HuH-7.5 (cell line): ENCODE measurements at regions not wholly inside any gene's neighbourhood (a gene's known extent, or its start where the extent isn't known, plus 50 kb on each side); places are given as distances from the start of the nearest gene placed in this dataset.
"Not testable (repeated sequence)": the region's sequence is repeated elsewhere in the genome, so short reads cannot be mapped to it uniquely, and the experiment has no call there.

Experiments used
- DNase-seq: peaks from one replicate; pipeline ENCODE4 v3.0.0; 2011; ENCODE audit warnings: low spot score

DNA sequence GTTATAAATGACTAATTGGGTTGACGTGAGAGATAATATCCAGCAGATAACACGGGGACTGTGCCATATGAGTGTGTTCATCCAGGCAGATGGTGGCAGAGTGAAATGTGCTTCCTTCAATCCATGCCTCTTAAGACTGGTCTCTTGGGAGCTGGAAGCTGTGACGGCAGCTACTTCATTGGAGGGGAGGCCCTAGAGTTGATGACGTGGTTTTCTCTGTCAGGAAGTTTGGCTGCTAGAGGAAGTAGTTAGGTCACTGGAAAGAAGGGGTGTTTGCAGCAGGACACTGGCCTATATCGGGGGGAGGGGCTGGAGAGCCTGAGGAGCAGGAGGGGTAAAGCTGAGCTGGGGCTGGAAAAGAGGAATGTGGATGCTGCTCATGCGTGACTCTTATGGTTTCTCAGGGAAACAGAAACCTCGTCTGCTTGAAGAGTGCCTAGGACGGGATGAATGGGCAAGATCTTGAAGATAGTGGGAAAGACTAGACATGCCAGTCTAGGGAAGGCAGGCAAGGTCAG is 3051.6 kb downstream of the RPIA start:
- not testable (repeated sequence) for DNase-seq

DNA sequence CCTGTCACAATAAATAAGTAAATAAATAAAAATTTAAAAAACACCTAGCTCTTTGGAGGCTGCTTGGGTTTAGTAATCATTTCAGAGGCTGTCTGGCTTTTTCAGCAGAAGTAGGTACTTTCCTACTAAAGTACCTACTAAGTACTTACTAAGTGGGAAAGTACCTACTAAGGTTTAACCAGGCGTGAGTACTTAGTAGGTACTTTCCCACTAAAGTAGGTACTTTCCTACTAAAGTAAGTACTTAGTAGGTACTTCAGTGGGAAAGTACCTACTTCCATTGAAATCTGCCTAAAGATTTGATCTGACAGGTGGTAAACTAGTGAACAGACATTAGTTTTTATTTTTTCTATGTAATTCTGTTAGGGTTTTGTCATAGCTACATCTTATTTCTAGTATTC is 3052.4 kb downstream of the RPIA start:
- not testable (repeated sequence) for DNase-seq

DNA sequence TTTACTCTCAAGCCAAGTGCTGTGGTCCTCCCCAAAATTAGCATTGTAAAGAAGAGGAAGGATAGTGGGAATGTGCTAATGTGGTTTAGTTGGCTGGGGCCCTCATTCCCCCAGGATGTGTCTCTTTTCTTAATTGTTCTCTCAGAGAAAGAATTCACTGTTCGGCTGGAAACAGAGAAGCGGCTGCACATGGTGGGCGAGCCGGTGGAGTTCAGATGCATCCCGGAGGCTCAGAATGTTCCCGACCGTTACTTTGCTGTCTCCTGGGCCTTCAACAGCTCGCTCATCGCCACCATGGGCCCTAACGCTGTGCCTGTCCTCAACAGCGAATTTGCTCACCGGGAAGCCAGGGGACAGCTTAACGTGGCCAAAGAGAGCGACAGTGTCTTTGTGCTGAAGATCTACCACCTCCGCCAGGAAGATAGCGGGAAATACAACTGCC is 3053.2 kb downstream of the RPIA start:
- not testable (repeated sequence) for DNase-seq

DNA sequence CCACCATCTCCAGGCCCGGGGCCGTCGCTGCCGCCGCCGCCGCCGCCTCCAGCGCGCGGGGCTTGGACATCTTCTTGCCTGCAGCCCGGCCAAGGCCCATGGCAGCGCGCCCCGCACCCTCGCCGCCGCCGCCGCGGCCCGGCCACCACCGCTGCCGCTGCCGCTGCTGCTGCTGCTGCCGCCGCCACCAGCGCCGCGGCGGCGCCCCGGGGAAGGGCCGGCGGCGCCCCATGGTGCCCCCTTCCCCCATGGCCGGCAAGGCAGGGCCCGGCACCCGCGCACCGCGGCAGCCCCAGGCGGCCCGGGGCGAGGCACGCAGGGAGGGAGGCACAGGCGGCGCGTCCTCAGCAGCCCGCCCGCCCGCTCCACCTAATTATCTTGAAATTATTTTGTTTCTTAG is 3057.4 kb downstream of the RPIA start:
- no peak for DNase-seq

DNA sequence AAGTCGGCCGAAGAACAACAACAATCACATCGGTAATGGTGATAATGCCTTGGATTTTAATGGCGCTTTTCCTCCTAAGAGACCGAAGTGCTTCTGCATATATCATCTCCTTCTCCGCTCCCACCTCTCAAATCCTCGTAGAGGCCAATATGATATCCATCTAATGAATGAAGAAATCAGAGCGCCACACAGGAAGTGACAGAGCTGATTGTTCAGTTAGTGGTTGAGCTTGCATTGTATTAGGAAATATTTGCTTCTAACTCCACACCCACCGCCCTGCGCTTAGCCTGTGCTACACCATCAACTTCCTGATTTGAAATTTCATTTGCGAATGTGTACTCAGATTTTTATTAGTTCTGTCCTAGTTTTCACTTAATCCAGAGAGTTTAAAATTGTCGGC is 3058.2 kb downstream of the RPIA start:
- not testable (repeated sequence) for DNase-seq

DNA sequence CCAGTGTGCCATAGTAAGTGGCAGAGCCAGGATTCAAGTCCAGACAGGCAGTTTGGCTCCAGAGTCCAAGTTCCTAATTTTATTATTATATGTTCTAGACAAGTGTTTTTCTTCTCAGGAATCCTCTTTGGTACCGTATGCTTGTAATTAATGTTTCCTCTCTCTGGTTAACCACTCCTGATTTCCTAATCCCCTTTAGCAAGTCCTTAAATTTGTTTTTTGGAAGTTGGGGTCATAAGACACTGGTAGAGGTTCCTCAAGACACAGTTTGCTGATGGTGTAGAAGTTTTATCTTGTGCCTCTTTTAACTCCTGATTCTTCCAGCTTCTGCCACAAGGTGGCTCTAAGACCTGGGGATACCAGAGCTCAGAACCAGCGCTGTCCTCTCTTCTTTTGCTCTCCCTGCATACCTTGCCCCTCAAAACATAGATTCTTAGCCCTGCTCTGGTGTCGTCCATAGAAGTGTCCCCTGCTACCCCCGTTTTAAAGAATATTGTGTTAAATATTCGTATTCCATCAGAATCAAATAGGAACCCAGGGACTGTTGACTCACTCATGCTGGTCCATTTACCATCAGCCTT is 3068.0 kb downstream of the RPIA start:
- DNase-seq, result not testable (repeated sequence)

DNA sequence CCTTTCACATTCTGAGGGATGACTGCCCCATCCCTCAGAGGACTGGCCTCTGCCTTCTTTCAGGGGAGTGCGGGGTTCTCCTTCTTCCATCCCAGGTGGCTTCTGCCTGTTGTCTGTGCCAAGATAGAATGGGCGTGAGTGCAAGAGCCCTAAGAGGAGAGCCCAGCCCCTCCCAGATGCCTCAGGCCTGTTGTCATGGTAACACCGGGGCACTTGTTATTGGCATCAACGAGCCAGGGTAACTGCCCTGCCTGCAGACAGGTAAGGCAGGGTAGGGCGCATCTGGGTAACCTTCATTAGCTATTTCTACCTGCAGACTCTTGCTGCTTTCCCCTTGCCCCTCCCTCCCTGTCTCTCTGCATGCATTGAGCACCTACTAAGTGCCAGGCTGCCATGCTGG is 3069.2 kb downstream of the RPIA start:
- DNase-seq, result not testable (repeated sequence)

DNA sequence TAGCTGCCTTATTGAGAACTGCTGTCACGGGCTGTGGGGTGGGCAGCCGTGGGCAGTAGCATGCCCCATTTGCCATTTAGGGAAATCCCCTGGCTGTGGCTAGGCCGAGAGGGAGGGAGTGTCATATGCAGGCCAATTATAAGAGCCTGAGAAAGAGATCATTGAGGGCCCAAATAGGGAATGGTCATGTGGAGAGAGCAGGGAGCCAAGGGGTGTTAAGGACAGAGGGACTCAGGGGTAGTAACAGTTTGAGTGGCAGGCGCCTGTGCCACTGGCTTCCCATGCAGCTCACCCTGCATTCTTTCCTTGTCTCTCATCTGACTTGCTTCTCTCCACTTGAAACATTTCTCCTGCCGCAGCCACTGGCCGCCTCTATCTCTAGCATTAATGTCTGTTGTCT is 3070.8 kb downstream of the RPIA start:
- not testable (repeated sequence) for DNase-seq

DNA sequence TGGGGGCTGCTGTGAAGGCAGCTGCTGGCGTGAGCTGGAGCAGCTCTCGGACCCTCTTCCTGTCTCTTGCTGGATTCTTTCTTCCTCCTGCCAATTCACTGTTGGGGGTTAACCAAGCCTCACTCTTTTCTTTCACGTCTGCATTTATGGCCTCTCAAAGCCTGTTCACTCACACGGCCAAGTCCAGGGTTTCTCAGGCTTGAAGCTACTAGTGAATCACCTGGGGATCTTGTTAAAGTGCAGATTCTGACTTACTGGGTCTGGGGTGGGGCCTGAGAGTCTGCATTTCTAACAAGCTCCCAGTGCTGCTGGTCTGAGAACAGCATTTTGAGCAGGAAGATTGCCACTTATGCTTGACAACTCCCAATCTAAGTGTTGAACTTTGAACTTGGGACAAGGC is 3072.2 kb downstream of the RPIA start:
- not testable (repeated sequence) for DNase-seq

DNA sequence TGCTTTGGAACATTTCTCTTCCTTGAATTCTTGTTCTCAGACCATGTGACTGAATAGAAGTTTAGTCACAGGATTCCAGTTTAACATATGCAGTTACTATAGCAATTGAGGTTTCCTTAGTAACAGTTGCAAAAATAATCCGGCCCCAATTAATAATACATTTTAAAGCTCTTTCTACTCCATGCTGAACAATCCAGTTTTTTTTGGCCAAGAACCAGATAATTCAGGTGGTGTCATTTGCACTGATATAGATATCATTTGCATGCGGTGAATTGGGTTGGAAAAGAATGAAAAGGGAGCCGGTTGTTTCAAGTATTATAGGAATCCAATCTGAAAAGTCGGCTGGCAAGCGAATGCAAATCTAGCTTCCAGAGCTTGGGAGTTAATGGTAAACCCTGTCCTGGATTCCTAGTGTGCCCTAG is 3073.1 kb downstream of the RPIA start:
- DNase-seq, result not testable (repeated sequence)

DNA sequence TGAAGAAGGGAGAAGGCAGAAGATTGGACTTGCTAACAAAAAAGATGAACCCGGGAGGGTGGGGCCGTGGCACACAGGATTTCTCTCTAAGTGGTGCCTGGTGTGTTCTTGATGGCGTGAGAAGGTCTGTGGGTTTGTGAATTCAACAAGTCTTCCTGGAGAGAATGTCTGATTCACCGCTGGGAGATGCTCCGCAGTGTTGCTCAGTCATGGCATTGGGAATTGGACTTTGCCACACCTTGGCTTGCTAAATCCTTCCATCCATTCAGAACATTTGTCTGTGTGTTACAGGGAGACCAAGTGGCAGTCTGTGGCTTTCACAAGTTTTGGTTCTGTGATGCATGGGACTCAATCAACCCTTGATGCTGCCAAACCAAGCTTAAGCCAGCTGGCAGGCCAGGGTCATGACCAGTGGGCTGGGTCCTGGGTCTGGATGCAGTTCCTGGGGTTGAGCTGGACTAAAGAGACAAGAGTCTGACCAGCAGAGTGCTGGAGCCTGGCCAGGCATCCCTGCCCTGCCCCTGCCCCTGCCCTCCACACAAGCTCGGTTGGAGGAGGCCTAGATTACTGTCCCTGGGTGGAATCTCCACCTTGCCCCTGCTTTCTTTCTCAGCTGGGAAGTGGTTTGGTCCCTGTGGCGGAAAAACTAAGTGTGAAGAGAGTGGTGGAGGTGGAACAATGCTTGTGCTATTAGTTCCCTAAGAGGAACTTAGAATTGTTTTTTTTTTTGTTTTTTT is 3073.7 kb downstream of the RPIA start:
- not testable (repeated sequence) for DNase-seq

DNA sequence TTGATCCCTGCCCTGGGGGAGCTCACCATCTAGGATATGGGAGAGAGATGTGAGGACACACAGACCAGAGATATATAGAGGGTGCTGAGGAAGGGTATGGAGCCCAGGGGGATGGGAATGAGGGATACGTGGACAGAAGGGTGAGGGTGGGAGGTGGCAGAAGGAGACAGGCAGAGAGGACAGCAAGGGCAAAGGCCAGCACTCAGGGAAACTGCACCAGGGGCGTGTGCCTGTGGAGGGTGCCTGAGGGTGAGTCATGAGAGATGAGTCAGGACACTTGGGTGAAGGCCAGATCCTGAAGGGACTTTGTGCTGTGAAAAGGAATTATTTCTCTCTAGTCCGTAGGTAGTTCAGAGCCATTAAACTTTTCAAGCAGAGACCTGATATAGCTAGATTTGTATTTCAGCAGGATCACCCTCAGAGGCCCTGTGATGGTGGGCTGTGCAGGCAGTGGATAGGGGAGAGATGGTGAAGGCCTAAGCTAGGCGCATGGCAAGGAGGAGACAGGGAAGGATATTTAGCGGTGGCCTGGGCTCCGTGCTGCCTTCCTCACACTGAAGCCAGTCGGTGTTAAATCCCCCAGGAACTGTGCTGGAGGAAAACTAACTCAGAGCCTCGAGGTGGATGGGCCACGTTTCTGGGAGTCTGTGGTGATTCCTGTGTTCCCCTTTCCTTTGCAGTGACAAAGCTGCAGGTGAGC is 3075.0 kb downstream of the RPIA start:
- DNase-seq, result peak; percentile 24

DNA sequence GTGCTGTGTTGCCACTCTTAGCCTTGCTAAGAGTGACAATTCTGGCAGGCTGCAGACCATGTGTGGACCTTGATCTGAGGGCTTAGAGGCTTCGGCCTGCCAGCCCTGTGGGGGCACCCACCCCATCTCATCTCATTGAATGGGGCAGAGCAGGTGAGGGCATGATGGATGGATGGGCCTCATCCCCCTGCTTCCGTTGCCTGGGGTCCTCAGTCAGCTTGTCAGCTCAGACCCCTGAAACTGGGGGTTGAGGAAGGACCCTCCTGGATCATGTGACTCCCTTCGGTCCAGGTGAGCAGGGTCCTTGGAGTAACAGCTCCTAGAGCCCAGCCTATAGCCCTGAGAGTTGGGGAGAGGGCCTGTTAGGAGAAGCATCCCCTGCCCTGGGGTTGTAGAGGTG is 3076.8 kb downstream of the RPIA start:
- DNase-seq, result not testable (repeated sequence)

DNA sequence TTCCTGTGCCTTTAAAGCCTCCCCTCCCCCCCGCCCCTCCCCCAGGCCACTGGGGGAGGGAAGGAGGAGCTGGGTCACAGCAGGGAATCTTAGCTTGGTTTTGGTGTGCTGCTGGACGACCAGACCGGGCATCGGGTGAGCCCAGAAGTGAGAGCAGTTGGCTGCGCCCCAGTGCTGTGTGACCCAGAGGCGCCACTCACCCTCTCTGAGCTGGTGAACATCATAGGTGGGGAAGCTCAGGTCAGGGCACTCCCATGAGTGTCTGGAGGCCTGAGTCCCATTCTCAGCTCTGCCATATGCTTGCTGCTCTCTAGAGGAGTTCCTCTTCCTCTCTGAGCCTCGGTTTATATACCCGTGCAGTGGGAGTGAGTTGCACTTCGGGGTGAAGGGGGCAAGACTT is 3077.5 kb downstream of the RPIA start:
- DNase-seq, result not testable (repeated sequence)

DNA sequence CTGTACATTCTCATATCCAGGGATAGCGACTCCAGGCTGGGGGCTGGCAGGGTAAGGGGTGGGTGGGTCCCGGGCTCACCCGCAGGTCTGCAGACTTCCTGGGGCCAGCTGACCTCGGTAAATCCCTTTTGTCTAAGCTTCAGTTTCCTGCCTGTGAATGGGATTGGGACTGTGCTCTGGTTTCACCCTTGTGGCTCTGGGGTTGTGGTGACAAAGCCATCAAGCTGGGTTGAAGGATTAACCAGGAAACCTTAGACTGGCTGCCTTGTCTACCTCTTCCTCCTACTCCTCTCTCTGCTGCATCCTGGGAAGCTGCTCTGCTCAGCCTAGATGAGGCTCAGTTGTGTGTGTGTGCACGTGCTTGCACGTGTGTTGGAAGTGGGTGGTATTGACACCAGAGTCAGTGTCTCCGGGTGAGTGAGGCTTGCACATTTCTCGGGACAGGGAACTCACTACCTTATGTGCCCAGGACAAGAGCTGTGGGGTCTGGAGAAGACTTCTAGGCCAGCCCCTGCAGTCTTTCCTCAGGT is 3078.6 kb downstream of the RPIA start:
- not testable (repeated sequence) for DNase-seq

DNA sequence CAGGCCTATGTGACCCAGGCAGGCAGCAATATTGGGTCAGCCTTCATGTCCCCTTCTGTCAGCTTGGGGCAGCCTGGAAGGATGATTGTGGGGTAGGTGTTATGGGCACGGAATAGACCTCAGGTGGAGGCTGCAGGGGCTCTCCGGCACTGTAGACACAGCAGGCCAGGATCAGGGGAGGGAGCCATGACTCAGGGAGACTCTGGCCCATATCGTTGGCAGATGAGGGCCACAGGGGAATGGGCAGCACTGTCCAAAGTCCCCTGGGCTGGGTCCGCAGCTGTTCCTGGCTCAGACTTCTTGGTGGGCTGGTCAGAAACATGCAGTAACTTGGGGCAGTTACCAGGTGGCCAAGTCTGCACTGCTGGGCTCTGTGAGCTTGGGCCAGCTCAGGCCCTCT is 3080.1 kb downstream of the RPIA start:
- DNase-seq, result not testable (repeated sequence)

DNA sequence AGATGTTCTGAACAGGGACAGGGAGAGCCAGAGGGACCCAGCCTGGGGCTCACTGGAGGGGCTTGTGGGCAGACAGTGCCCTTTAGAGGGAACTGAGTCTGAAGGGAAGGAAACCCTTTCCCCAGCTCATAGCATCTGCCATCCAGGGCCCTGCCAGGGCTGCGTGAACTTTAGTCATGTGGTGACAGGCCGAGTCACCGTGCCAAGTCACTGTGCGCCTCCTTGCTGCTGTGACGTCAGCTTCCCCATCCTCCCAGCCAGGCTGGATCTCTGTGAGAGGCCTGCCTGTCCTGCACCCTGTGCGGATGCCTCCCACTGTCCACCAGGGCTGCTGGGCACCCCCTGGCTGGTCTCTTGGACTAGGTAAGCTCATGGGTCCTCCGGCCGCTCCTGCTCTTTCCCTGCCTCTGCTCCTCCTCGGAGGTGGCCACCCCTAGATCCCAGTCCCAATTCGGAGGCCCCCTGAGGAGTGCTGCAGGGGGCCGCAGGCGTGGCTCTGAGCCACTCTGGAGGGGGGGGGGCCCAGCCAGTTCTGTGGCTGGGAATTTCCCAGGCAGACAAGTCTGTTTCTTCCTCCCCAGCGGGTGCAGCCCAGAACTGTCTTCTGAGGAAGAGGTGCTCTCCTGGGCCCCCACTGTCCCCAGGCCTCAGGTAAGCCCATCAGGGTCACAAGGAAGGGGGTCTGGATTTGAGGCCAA is 3080.9 kb downstream of the RPIA start:
- DNase-seq, result not testable (repeated sequence)

DNA sequence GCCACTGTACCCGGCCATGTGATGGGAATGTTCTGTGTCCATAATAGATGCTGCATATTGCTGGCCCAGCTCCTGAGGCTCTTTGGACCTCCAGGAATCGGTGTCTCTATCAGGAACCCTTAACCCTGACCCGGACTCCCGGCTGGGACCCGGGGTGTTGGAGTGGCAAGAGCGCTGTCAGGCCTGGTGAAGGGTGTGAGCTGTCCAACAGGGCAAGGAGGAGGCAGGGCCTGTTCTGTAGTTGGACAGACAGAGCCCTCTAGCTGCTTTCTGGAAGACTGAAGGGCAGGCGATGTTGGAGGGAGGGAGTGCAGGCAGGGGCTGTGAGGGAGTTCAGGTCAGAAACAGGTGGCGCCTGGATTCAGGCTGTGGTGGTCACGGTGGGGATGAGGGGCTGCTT is 3082.3 kb downstream of the RPIA start:
- DNase-seq, result not testable (repeated sequence)

DNA sequence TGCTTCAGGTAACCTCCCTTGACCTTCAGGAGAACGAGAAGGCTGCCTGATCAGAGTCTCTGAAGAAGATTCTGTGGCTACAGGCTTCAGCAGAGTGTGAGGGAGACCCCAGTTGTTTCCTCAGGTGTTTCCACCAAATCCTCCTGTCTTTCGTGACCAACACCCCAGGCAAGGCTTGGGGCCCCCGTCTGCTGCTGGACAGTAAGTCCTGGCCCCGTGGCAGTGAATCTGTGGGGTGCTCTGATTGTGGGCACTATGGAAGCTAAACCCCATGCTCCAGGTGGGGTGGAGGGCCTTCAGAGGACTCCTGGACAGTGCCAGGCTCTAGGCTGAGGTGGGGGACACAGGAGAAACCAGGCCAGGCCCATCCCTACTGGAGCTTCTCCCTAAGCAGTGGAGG is 3083.7 kb downstream of the RPIA start:
- not testable (repeated sequence) for DNase-seq

DNA sequence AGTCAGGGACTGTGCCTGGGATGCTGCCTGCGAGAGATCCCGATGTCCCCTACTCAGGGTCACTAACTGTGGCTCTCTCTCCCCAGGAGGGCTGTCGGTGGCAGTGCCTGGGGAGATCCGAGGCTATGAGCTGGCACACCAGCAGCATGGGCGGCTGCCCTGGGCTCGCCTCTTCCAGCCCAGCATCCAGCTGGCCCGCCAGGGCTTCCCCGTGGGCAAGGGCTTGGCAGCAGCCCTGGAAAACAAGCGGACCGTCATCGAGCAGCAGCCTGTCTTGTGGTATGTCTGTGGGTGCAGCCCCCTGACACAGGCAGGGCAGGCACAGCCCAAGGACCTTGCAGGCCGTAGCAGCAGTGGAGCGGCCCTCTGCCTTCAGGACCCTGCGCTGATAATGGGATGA is 3088.9 kb downstream of the RPIA start:
- DNase-seq, result not testable (repeated sequence)

DNA sequence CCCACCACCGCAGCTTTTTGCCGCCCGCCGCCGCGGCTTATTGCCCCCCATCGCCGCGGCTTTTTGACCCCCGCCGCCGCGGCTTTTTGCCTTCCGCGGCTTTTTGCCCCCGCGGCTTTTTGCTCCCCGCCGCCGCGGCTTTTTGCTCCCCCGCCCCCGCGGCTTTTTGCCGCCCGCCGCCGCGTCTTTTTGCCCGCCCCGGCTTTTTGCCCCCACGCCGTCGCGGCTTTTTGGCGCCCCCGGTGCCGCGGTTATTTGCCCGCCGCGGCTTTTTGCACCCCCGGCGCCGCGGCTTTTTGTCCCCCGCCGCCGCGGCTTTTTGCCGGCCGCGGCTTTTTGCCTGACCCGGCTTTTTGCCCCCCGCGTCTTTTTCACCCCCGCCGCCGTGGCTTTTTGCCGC is 3061.8 kb upstream of the TEKT4 start:
- not testable (repeated sequence) for DNase-seq
